Epithelial cell of proximal tubule (primary cell): ENCODE measurements at regions not wholly inside any gene's neighbourhood (a gene's known extent, or its start where the extent isn't known, plus 50 kb on each side); places are given as distances from the start of the nearest gene placed in this dataset.
A peak's percentile ranks its signal among the peaks of the same experiment; 100 is the strongest.
"Not testable (repeated sequence)": the region's sequence is repeated elsewhere in the genome, so short reads cannot be mapped to it uniquely, and the experiment has no call there.

Experiments used
- DNase-seq: peaks from one replicate; pipeline ENCODE4 v3.0.0-alpha.2; 2011; ENCODE audit warnings: low read depth
- H3K4me3 ChIP-seq: 2 replicates; pipeline ENCODE4 v1.5.1; 2011; ENCODE audit warnings: low read depth, mild to moderate bottlenecking, low read length
- TF ChIP-seq, protein P1 (sequence below): conservative IDR thresholded peaks from 2 replicates; pipeline ENCODE4 v1.5.1; 2012; ENCODE audit warnings: low read depth, mild to moderate bottlenecking, low read length

DNA sequence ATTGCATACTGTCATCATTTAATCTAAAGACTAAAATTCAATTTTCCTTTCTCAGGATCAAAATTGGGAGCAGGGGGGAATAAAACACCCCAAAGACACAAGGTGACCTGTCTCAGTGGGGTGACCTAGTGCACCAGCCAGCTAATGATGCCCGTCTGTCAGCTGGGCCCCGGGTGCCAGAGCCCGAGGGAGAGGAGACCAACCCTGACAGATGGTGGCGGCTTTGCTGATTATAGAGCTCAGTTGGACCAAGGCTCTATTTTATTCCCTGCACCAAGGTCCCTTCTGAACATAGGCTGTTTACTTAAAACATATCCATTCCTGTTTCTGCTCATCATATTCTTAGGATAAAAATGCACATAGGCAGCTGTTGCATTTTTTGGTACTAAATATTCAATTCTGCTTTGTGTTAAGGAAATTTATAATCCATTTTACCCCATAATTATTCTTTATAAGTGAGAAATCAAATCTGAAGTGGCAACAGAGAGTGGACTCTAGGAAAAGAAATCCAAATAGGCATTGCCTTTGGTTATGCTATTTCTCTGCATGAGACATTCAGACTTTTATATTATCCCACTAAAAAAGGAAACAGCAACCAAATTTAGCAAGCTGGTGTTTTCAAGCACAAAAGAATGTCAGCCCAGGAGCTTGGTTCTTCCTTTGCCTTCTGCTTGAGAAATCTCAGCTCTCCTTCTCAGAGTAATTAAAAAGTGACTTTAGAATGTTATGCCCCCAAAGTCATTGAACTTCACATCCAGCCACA, 96.8 kb upstream of the IFNG-AS1 start:
- TF ChIP-seq, protein P1, sequence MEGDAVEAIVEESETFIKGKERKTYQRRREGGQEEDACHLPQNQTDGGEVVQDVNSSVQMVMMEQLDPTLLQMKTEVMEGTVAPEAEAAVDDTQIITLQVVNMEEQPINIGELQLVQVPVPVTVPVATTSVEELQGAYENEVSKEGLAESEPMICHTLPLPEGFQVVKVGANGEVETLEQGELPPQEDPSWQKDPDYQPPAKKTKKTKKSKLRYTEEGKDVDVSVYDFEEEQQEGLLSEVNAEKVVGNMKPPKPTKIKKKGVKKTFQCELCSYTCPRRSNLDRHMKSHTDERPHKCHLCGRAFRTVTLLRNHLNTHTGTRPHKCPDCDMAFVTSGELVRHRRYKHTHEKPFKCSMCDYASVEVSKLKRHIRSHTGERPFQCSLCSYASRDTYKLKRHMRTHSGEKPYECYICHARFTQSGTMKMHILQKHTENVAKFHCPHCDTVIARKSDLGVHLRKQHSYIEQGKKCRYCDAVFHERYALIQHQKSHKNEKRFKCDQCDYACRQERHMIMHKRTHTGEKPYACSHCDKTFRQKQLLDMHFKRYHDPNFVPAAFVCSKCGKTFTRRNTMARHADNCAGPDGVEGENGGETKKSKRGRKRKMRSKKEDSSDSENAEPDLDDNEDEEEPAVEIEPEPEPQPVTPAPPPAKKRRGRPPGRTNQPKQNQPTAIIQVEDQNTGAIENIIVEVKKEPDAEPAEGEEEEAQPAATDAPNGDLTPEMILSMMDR: no peak
- no peak overlapping the region for H3K4me3 ChIP-seq
- no peak for DNase-seq

DNA sequence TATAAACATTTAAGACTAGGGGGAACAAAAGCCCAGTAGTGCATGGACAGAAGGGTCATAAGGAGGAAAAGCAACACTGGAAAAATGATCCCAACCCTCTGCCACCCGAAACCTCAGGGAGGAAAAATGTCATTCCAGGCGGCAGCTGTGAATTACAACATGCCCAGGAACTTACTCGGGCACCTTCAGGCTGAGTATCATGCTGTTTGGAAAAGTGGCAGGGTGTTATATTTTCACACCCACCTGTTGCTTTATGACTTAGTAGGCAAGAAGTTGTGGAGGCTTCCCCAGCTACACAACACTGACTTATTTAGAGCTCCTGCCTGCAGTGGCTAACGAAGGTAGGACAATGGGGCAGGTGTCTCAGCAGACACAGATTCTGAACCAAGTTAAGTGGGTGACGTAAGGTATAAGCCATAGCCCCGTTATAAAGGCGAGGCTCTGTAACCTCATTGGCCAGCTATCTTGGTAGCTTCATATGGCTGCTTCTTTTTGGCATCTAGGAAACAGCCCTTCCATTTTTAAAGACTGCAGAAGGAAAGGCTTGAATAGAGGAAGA, 96.1 kb upstream of the IFNG-AS1 start:
- H3K4me3 ChIP-seq: no peak overlapping the region
- TF ChIP-seq, protein P1: no peak
- no peak for DNase-seq

DNA sequence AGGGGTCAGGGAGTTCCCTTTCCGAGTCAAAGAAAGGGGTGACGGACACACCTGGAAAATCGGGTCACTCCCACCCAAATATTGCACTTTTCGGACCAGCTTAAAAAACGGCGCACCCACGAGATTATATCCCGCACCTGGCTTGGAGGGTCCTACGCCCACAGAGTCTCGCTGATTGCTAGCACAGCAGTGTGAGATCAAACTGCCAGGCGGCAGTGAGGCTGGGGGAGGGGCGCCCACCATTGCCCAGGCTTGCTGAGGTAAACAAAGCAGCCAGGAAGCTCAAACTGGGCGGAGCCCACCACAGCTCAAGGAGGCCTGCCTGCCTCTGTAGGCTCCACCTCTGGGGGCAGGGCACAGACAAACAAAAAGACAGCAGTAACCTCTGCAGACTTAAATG, 88.8 kb upstream of the IFNG-AS1 start:
- not testable (repeated sequence) for DNase-seq, H3K4me3 ChIP-seq

DNA sequence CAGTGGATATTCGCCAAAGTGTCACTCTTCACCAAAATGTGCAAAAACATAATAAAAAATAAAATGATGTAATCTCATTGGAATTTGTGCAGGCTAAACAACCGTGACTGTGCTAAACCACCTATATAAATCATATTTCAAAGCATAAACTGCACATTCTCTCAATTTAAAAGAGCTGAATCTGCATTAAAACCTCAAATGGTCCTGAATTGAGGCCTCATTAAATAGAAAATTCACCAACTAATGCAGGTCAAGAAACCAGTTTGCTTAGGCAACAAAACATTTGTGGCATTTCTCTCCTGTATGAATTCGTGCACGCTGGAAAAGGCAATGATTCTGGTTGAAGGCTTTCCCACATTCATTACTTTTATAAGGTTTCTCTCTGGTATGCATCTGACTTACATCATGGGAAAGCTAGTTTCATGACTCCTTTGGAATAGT, 80.1 kb upstream of the IFNG-AS1 start:
- TF ChIP-seq, protein P1: no peak
- peak; percentile 78 for DNase-seq
- H3K4me3 ChIP-seq: no peak overlapping the region

DNA sequence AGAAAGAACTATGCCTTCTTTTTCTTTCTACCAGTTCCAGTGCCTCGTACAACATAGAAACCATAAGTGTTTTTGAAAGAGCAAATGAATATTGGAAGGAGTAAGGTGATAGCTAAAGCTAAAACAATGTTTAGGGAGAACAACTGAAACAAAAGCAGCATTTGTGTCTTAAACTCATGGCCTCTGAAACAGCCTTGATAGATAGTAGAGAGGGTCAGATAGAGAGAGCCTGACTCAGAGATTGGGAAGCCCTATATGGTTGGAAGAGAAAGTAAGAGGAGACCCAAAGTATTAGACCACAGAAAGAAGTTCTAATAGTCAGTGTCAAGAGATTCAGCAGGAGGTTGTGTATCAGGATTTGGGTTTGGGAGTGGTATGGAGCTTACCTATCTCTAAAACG, 79.6 kb upstream of the IFNG-AS1 start:
- TF ChIP-seq, protein P1: no peak
- no peak overlapping the region for H3K4me3 ChIP-seq
- DNase-seq: no peak

DNA sequence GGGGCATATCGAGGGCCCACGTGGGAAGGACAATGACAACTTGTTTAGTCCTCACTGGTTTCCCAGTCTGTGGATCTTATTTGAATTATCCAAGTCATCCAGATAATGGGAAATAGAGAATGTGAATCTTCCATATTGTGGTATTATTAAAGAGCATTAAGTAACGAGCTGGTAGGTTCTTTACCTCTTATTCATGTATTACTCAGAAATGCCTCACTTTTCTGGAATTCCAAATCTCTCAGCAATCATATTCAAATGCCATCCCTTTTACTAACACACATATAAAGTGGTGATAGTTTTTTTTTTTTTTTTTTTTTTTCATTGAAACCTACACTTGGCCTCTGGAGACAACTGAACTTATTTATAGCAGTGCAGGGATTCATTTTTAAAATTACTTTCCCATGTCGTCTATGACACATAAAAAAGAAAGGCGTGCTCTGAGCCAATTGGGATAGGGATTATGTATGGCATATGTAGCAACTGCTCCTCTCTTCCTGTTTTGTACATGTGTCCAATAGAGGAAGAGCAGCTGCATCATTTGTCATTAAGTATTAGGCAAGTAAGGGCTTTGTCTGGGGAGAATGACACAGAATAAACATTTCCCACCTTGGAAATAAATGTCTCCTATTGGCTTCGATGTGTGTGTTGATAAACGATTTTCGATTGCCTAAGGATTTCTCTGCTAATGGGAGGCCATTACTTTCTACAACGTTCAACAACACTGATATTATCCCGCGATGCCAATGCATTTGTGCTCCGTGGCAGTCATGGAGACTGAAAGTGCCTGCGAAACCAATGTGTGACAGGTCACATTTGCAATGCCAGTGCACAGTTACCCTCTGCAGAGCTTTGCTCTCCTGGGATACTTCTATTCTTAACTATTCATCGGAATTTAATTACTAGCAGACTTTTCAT, 78.6 kb upstream of the IFNG-AS1 start:
- TF ChIP-seq, protein P1: no peak
- peak; percentile 76 for DNase-seq
- no peak overlapping the region for H3K4me3 ChIP-seq

DNA sequence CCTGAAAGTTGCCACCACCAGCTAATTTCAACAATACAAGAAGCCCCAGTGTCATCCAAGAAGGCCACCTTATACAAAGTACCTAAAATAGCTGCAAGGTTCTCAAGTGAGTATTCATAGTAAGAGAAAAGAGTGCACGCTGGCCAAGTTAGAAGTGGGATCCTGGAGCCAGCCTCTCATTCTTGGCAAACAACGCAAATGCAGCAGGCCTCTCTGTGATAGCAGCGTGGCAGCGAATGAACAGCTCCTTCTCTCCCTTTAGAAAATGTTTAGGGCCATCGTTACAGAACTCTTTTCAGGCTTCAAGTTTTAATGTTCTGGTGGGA, 78.0 kb upstream of the IFNG-AS1 start:
- TF ChIP-seq, protein P1: no peak
- no peak overlapping the region for H3K4me3 ChIP-seq
- no peak for DNase-seq
